ENCODE measurements at regions not wholly inside any gene's neighbourhood (a gene's known extent, or its start where the extent isn't known, plus 50 kb on each side); places are given as distances from the start of the nearest gene placed in this dataset.

GRCh38 chr20:17161673-17162481 is 65.0 kb upstream of the PCSK2 start:
- in situ Hi-C loops (cut with HindIII; ENCODE audit: low sequenced_read_pairs), result no loop called here
- DNase-seq (ENCODE audit: low read depth, low spot score), result no peak
- H3K4me3 ChIP-seq (ENCODE audit: low read depth, low read length), result no peak overlapping the region
- TF ChIP-seq, protein P1, sequence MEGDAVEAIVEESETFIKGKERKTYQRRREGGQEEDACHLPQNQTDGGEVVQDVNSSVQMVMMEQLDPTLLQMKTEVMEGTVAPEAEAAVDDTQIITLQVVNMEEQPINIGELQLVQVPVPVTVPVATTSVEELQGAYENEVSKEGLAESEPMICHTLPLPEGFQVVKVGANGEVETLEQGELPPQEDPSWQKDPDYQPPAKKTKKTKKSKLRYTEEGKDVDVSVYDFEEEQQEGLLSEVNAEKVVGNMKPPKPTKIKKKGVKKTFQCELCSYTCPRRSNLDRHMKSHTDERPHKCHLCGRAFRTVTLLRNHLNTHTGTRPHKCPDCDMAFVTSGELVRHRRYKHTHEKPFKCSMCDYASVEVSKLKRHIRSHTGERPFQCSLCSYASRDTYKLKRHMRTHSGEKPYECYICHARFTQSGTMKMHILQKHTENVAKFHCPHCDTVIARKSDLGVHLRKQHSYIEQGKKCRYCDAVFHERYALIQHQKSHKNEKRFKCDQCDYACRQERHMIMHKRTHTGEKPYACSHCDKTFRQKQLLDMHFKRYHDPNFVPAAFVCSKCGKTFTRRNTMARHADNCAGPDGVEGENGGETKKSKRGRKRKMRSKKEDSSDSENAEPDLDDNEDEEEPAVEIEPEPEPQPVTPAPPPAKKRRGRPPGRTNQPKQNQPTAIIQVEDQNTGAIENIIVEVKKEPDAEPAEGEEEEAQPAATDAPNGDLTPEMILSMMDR (IDR thresholded peaks at IDR 0.05; ENCODE audit: low read depth, low read length), result no peak

DNA sequence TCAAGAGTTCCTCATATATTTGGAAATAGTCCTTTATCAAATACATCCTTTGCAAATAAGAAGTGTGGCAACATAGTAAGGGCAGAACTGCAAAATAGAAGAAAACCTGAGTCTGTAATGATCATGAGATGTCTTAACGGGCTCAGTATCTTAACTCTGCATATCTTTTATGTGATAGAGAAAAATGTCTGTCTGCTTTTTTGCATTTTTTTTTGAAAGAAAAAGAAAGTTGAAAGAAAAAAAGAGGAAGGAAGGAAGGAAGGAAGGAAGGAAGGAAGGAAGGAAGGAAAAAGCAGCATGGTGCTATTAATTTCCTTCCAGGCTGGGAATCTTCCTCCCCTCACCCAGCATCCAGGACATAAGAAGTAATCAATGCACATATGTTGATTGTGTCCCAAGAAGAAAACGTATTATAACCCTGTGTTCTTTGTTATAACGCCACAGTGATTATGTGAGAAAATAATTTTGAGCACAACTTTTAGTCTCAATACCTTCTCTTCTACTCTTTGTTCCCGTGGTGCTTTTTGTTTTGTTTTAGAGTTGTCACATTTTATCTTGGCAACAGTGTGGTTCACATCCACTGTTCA is 58.7 kb upstream of the PCSK2 start:
- TF ChIP-seq, protein P1 (IDR thresholded peaks at IDR 0.05; ENCODE audit: low read depth, low read length), result no peak
- no peak for DNase-seq (ENCODE audit: low read depth, low spot score)
- no peak overlapping the region for H3K4me3 ChIP-seq (ENCODE audit: low read depth, low read length)
- in situ Hi-C loops (cut with HindIII; ENCODE audit: low sequenced_read_pairs), result no loop called here

DNA sequence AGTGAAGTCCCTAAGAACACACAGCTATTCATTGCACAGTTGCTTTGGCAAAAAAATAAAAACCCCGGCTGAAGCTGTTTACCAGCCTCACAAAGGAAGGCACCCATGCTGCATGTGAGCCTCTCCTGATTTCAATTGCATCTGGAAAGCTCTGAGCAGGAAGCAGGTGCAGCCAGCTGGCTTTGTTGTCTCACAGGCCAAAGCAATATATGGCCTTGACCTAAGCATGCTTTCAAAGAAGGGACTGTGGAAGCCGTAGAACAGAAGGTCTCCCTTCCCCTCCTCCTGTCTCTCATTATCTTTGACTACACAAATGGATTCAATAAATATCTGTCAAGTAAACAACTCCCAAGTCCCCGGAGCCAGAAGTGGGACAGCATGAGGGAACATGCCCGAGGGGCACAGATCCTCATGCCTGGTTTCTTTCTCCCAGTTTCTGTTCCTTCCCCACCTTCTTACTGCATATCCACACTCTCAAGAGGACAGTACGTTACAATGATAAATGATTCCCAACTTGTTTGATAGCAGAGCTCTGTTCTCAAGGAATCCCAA is 57.2 kb upstream of the PCSK2 start:
- in situ Hi-C loops (cut with HindIII; ENCODE audit: low sequenced_read_pairs), result no loop called here

DNA sequence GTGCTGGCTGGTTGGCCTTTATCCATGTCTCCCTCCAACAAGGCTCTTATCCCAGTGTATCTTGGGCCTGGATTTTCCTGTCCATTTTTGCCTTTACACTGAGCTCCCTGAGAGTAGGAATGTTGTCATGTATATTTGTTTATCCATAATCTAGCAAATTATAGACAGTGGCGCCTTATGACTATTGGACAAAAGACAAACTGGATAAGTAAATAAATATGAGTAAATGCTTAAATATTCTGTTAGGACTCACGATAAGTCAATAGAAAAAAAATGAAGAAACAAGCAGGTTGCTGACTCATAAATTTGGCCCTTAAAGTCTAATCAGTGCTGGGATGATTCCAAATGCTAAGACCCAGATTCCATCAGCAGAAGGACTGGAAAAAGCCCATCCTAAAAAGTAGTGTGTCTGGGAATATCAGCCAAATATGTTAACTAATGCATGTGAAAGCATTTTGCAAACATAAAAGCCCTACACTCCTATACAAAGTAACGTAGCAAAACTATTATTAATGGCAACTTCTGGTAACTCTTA is 55.0 kb upstream of the PCSK2 start:
- in situ Hi-C loops (cut with HindIII; ENCODE audit: low sequenced_read_pairs), result no loop called here
- TF ChIP-seq, protein P1 (IDR thresholded peaks at IDR 0.05; ENCODE audit: low read depth, low read length), result no peak
- no peak overlapping the region for H3K4me3 ChIP-seq (ENCODE audit: low read depth, low read length)
- no peak for DNase-seq (ENCODE audit: low read depth, low spot score)

More for the DNA sequence above, 57.2 kb upstream of the PCSK2 start:
- no peak for DNase-seq (ENCODE audit: low read depth, low spot score)
- TF ChIP-seq, protein P1 (IDR thresholded peaks at IDR 0.05; ENCODE audit: low read depth, low read length), result no peak
- no peak overlapping the region for H3K4me3 ChIP-seq (ENCODE audit: low read depth, low read length)

DNA sequence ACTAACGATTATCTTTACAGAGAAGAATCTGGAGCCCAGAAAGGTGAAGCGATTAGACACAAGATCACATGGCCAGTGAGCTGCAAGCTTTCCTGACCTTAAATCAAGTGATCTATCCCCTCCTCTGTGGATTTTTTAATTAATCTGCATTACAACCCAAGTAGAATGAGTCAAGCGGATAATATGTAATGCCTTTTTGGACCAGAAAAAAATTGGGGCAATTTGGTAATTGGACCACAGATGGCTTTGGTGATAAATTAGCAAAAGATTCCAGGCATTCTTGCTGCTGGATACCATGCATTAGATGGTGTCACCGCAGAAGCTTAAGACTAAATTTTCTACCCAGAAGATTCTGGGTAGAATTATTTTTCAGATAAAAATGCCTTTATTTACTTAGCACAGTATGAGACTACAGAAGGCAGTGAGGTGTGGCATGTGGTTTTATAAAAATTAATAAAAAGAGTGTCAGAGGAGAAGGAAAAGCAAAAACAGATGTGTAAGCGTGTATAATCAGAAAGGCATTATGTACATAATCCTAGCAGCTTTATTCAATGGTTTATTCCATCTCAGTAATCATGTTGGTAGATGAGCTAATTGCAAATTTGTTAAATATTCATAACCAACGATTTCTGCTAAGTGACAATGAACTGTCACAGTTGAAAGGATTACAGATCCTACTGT is 53.9 kb upstream of the PCSK2 start:
- no peak overlapping the region for H3K4me3 ChIP-seq (ENCODE audit: low read depth, low read length)
- in situ Hi-C loops (cut with HindIII; ENCODE audit: low sequenced_read_pairs), result no loop called here
- no peak for DNase-seq (ENCODE audit: low read depth, low spot score)
- TF ChIP-seq, protein P1 (IDR thresholded peaks at IDR 0.05; ENCODE audit: low read depth, low read length), result no peak
